MM.1S (cell line): ENCODE measurements at regions not wholly inside any gene's neighbourhood (a gene's known extent, or its start where the extent isn't known, plus 50 kb on each side); places are given as distances from the start of the nearest gene placed in this dataset.

Source experiments
- DNase-seq: peaks from one replicate; pipeline ENCODE4 v3.0.0-alpha.2; 2015
- H2AFZ ChIP-seq: fragments of 300-600 bp; sonication (generic); 2 replicates; pipeline ENCODE4 v1.6.0; 2016; ENCODE audit warnings: antibody characterized with exemption, low read length
- H3F3A ChIP-seq: fragments of 300-600 bp; sonication (generic); 2 replicates; pipeline ENCODE4 v1.6.1; 2016; ENCODE audit warnings: mild to moderate bottlenecking, antibody characterized with exemption, low read length, moderate library complexity, mixed read lengths; ENCODE audit not compliant: insufficient read depth
- H3K27ac ChIP-seq: fragments of 300-600 bp; sonication (generic); 2 replicates; pipeline ENCODE4 v1.5.1; 2016; ENCODE audit warnings: mild to moderate bottlenecking, low read length
- H3K27me3 ChIP-seq: fragments of 300-600 bp; sonication (generic); replicated peaks from 2 replicates; pipeline ENCODE4 v1.6.0; 2016; ENCODE audit warnings: low read length; ENCODE audit not compliant: insufficient read depth
- H3K36me3 ChIP-seq: fragments of 300-600 bp; sonication (generic); replicated peaks from 2 replicates; pipeline ENCODE4 v1.6.1; 2016; ENCODE audit warnings: mild to moderate bottlenecking, low read length, mixed read lengths; ENCODE audit not compliant: insufficient read depth
- H3K4me1 ChIP-seq: fragments of 300-600 bp; sonication (generic); 2 replicates; pipeline ENCODE4 v1.6.1; 2016; ENCODE audit warnings: low read length, mixed read lengths
- H3K4me2 ChIP-seq: fragments of 300-600 bp; sonication (generic); 2 replicates; pipeline ENCODE4 v1.6.0; 2016; ENCODE audit warnings: low read depth, low read length
- H3K4me3 ChIP-seq: fragments of 300-600 bp; sonication (generic); 2 replicates; pipeline ENCODE4 v1.5.1; 2016; ENCODE audit warnings: low read length, mixed read lengths
- H3K79me2 ChIP-seq: fragments of 300-600 bp; sonication (generic); 2 replicates; pipeline ENCODE4 v1.6.1; 2016; ENCODE audit warnings: mixed run types, low read length, mixed read lengths
- H3K9ac ChIP-seq: fragments of 300-600 bp; sonication (generic); 2 replicates; pipeline ENCODE4 v1.6.1; 2016; ENCODE audit warnings: low read length, mixed read lengths
- H3K9me2 ChIP-seq: fragments of 300-600 bp; sonication (generic); replicated peaks from 2 replicates; pipeline ENCODE4 v1.6.1; 2016; ENCODE audit warnings: mild to moderate bottlenecking, low read length, mixed read lengths; ENCODE audit not compliant: insufficient read depth
- H3K9me3 ChIP-seq: fragments of 300-600 bp; sonication (generic); replicated peaks from 2 replicates; pipeline ENCODE4 v1.6.1; 2016; ENCODE audit warnings: mild to moderate bottlenecking, low read length, mixed read lengths; ENCODE audit not compliant: insufficient read depth
- H4K20me1 ChIP-seq: fragments of 300-600 bp; sonication (generic); 2 replicates; pipeline ENCODE4 v1.6.1; 2016; ENCODE audit warnings: mild to moderate bottlenecking, low read length, moderate library complexity, mixed read lengths; ENCODE audit not compliant: insufficient read depth
- CTCF ChIP-seq: fragments of 300-600 bp; sonication (generic); IDR thresholded peaks from 2 replicates; pipeline ENCODE4 v1.5.1; 2016; ENCODE audit warnings: antibody characterized with exemption, low read length, mixed read lengths
- EZH2 ChIP-seq: fragments of 300-600 bp; sonication (generic); optimal IDR thresholded peaks from 2 replicates; pipeline ENCODE3; 2017; ENCODE audit warnings: low read depth, mild to moderate bottlenecking, antibody characterized with exemption, low read length, mixed read lengths
- EZH2phosphoT487 ChIP-seq: fragments of 300-600 bp; sonication (generic); IDR thresholded peaks from 2 replicates; pipeline ENCODE4 v1.6.1; 2018; ENCODE audit warnings: antibody characterized with exemption, low read length

DNA sequence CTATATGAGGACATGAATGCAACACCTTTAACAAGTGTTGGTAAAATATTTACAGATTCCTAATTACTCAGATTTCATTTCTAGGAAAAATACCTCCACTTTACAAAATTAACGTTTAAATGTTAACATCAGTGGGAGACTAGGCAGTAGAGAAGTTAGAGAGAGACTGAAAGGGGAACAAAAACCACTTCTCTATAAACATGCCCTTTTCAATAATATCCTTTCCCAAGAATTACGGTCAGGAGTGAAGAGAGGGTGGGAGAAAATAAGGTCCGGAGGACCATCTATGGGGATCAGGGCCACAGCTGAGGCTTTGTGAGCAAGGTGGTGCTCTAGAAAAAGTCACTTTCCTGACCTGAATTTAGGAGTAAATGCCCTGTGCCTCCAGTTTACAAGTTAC lies 65.3 kb upstream of the WIPF1 start:
- no peaks in the 10 kb centered on the region for H3K9me2 ChIP-seq
- H3K4me3 ChIP-seq, result no peak overlapping the region

GRCh38 chr2:174662459-174662858 lies 64.9 kb upstream of the WIPF1 start:
- Histone ChIP-seq H3K9ac (no peak overlapping the region), H3K36me3 (no peaks in the 10 kb centered on the region), H3K27me3 (no peaks in the 10 kb centered on the region), H3K9me3 (no peaks in the 10 kb centered on the region), H2AFZ (no peak overlapping the region), H3K9me2 (no peaks in the 10 kb centered on the region), H3K27ac (no peak overlapping the region), H3K4me1 (no peaks in the 10 kb centered on the region), H3K4me3 (no peak overlapping the region), H4K20me1 (no peaks in the 10 kb centered on the region), H3K4me2 (no peak overlapping the region), H3K79me2 (no peaks in the 10 kb centered on the region), H3F3A (no peaks in the 10 kb centered on the region)
- TF ChIP-seq EZH2phosphoT487, result no peak
- no peak for TF ChIP-seq EZH2
- TF ChIP-seq CTCF, result no peak
- no peak for DNase-seq

More for the DNA sequence above, 65.3 kb upstream of the WIPF1 start:
- no peaks in the 10 kb centered on the region for H3F3A ChIP-seq
- DNase-seq, result no peak
- no peak for TF ChIP-seq EZH2
- H3K4me1 ChIP-seq, result no peaks in the 10 kb centered on the region
- H4K20me1 ChIP-seq, result no peaks in the 10 kb centered on the region
- H3K27ac ChIP-seq, result no peak overlapping the region
- no peak overlapping the region for H2AFZ ChIP-seq
- no peak overlapping the region for H3K4me2 ChIP-seq
- no peaks in the 10 kb centered on the region for H3K9me3 ChIP-seq
- no peak overlapping the region for H3K9ac ChIP-seq
- no peaks in the 10 kb centered on the region for H3K79me2 ChIP-seq
- H3K27me3 ChIP-seq, result no peaks in the 10 kb centered on the region
- H3K36me3 ChIP-seq, result no peaks in the 10 kb centered on the region

GRCh38 chr2:174660984-174661675 lies 63.5 kb upstream of the WIPF1 start:
- H3K4me3 ChIP-seq, result no peak overlapping the region
- no peaks in the 10 kb centered on the region for H3K79me2 ChIP-seq
- no peaks in the 10 kb centered on the region for H4K20me1 ChIP-seq
- TF ChIP-seq EZH2phosphoT487 (no peak), CTCF (no peak), EZH2 (no peak)
- DNase-seq, result no peak
- no peaks in the 10 kb centered on the region for H3K4me1 ChIP-seq
- H3K9ac ChIP-seq, result no peak overlapping the region
- no peaks in the 10 kb centered on the region for H3K27me3 ChIP-seq
- H3K9me3 ChIP-seq, result no peaks in the 10 kb centered on the region
- no peak overlapping the region for H3K4me2 ChIP-seq
- H3K27ac ChIP-seq, result no peak overlapping the region
- no peak overlapping the region for H2AFZ ChIP-seq
- no peaks in the 10 kb centered on the region for H3K36me3 ChIP-seq
- no peaks in the 10 kb centered on the region for H3K9me2 ChIP-seq
- no peaks in the 10 kb centered on the region for H3F3A ChIP-seq

- no peaks in the 10 kb centered on the region for H4K20me1 ChIP-seq
- TF ChIP-seq EZH2 (no peak), EZH2phosphoT487 (no peak), CTCF (no peak)
- H3K27ac ChIP-seq, result no peak overlapping the region
- no peaks in the 10 kb centered on the region for H3K9me3 ChIP-seq
- H3K27me3 ChIP-seq, result no peaks in the 10 kb centered on the region
- H3F3A ChIP-seq, result no peaks in the 10 kb centered on the region
- DNase-seq, result no peak
- no peaks in the 10 kb centered on the region for H3K79me2 ChIP-seq
- no peak overlapping the region for H2AFZ ChIP-seq
- H3K9ac ChIP-seq, result no peak overlapping the region
- H3K4me2 ChIP-seq, result no peak overlapping the region
- no peaks in the 10 kb centered on the region for H3K9me2 ChIP-seq
- H3K4me1 ChIP-seq, result no peaks in the 10 kb centered on the region
- H3K4me3 ChIP-seq, result no peak overlapping the region
- H3K36me3 ChIP-seq, result no peaks in the 10 kb centered on the region
Measured at GRCh38 chr2:174659069-174659900, 61.7 kb upstream of the WIPF1 start.
